OCI-LY3 (cell line): ENCODE measurements at regions not wholly inside any gene's neighbourhood (a gene's known extent, or its start where the extent isn't known, plus 50 kb on each side); places are given as distances from the start of the nearest gene placed in this dataset.

Experiments used
- EZH2phosphoT487 ChIP-seq: fragments of 200-600 bp; shearing (Covaris generic); IDR thresholded peaks from 2 replicates; pipeline ENCODE4 v1.6.1; 2018; ENCODE audit warnings: antibody characterized with exemption, mixed run types, low read depth
- TF ChIP-seq, protein P1 (sequence below): fragments of 200-600, 300-600 bp; sonication (generic); IDR thresholded peaks from 2 replicates; pipeline ENCODE4 v1.5.1; 2014; ENCODE audit warnings: antibody characterized with exemption, low read length, low read depth

DNA sequence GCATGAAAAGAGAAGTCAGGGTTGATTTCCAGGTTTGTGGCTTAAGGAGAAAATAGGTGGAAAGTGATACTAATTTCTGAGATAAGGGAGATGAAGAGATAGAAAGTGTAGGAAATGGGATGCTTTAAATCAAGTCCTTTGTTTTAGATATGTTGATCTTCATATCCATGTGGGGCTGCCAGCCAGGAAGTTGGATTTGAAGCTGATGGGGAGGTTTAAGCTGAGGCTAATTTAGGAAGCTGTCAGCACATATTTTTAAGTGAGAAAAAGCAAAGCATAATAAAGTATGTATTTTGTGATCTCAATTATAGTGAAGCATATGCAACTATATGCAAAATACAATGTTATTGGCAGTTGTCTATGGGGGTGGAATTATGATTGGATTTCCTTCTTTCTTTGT lies 428.4 kb downstream of the CSNK1G3 start:
- TF ChIP-seq, protein P1, sequence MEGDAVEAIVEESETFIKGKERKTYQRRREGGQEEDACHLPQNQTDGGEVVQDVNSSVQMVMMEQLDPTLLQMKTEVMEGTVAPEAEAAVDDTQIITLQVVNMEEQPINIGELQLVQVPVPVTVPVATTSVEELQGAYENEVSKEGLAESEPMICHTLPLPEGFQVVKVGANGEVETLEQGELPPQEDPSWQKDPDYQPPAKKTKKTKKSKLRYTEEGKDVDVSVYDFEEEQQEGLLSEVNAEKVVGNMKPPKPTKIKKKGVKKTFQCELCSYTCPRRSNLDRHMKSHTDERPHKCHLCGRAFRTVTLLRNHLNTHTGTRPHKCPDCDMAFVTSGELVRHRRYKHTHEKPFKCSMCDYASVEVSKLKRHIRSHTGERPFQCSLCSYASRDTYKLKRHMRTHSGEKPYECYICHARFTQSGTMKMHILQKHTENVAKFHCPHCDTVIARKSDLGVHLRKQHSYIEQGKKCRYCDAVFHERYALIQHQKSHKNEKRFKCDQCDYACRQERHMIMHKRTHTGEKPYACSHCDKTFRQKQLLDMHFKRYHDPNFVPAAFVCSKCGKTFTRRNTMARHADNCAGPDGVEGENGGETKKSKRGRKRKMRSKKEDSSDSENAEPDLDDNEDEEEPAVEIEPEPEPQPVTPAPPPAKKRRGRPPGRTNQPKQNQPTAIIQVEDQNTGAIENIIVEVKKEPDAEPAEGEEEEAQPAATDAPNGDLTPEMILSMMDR: no peak
- no peak for TF ChIP-seq EZH2phosphoT487
